GM21786 (cell line): ENCODE measurements at regions not wholly inside any gene's neighbourhood (a gene's known extent, or its start where the extent isn't known, plus 50 kb on each side); places are given as distances from the start of the nearest gene placed in this dataset.

Source experiments
- ATAC-seq: cut with Tn5 transposase; IDR thresholded peaks from one replicate; pipeline ENCODE4 v1.9.1; 2021; ENCODE audit not compliant: unreplicated experiment

DNA sequence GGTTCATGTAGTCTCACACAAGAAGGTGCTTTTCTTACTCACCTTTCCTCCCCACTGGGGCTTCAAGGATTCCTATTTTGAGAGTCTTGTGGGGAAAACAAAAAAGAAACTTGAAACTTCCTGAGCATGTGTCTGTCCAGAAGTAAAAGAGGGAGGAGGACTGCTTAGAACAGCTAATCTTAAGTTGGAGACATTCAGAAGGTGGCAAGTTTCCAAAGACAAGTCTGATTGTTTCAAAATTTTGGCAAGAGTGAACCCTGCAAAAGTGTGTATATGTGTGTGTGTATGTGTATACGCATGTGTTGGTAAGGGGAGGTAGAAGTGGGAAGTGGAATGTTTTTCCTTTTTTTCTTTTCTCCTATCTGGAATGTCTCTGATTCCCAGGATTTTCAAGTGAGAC is 189.0 kb upstream of the FRMPD4 start:
- ATAC-seq: no peak

DNA sequence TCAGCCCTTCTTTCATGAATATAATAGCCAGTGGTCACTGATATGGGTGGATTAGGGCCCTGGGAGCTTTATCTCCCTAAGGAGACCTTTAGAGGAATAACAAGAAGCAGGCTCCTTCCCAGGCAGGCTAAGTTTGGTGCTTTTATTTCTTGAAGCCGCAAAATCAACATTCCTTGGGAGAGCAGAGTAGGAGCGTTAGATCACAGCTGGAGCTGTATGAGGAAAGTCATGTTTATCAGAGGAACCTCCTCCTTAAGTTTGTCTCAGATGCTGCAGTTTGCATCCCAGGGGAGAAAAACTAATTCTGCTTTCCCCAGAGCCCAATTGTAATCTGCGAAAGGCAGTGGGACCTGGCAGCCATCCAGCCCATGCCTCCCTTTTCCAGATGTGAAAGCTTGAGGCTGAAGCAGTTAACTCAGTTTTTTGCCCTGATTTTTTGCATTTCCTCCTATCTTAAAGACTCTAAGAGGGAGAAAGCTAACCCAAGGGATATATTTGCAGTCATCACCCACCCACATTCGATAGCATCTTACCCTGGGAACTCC is 186.0 kb upstream of the FRMPD4 start:
- no peak for ATAC-seq

DNA sequence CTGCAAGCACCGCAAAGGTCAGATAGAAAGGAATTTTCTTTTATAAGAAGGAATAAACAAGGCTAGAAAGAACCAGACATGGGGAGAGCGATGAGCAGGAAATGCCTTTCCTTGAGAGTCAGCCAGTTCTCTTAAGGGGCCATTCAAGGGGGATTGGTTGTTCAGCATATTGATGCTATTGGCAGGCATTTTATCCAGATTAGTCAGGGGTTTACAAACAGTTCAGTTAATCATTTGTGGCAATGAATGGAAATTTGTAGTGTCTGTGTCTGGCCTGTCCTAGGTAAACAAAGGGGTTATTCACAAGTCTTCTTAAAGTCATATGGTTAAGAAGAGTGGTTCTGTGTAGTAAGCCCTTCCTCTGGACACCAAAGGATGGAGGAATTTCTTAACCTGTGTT is 184.7 kb upstream of the FRMPD4 start:
- ATAC-seq: no peak

DNA sequence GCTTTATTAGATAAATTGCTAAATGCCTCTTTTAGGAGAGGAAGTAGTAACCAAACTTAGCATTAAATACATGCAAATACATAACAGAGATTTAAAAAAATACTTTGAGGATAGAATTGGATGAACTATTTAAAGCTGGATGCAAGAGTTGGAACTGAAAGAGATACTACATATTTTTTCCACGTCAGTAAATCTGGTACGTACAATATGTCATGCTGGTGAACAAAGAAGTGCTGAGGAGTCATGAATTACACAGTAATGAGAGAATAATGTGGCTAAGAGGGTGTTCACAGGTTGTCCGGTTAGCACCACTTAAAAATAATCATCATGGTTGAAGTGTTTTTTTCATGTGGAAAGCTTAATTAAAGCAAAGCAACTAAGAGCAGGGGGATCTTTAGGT is 184.1 kb upstream of the FRMPD4 start:
- no peak for ATAC-seq

DNA sequence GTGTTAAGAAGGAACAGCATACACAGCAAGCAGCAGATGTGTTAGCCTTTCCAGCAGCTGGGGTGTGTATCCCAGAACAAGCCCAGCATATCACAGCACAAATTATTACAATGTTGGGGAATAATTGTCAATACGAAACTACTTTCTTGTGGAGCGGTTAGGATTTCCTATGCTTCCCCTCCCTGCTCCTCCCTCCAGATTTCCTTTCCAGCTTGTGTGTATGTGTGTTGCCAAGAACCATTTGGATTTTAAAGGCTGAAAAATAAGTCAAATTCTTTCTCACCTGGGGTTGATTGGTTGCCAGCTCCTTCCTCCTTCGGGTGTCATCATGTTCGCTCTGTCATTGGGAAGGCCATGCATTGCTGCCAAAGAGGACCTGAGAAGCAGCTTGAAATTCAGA is 178.2 kb upstream of the FRMPD4 start:
- no peak for ATAC-seq

DNA sequence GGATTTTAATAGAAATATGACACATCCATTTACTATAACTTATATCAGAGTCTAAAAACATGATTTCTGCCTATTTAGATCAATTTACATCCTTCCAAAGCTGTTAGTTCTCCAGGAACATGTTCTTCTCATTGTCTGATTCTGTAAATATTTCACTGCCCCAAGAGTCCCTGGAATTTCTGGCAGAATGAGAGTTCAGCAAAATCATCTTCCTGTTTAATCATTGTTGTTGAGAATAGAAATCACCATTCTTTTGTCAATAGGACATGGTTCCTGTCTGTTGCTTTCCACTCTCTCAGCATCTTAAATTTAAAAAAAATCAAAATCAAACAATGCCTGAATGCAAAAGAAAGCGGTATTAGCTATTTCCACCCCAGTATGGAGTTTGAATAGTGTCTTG is 172.8 kb upstream of the FRMPD4 start:
- no peak for ATAC-seq

DNA sequence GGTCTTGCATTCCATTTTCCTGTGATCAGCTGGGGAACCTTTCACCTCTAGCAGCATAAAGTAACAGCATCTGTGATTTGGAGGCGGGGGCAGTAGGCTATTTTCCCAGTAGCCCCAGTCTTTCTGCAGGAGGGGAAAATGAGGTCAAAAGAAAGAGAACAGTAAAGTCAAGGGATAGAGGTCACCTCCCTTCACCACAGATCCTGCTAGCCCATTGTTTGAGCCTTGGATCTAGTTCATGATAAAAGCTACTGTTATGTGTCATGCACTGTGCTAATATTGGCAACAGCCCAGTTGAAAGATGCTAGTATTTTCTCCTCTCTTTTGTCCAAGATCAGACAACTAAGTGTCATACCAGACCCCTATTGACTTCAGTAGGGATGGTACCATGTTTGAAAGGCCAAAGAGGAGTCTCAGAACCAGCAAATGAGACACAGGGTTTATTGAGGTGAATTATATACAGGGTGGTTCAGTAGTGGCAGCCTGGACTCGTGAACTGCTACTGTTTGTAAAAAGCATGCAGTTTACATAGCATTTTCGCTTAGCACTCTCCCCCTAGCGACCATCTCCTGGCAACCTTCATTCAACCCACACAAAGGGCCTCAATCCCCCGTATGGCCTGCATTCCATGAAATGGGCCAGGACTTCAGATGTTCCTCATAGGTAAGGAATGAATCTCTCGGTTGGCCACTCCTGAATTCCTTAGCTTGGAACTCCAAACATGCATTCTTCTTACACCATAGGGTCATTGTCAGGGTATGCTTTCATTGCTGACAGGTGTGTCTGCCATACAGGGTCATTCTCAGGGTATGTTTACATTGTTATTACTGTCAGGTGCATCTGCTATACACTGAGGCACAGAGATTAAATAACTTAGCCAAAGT is 170.0 kb upstream of the FRMPD4 start:
- ATAC-seq: no peak

DNA sequence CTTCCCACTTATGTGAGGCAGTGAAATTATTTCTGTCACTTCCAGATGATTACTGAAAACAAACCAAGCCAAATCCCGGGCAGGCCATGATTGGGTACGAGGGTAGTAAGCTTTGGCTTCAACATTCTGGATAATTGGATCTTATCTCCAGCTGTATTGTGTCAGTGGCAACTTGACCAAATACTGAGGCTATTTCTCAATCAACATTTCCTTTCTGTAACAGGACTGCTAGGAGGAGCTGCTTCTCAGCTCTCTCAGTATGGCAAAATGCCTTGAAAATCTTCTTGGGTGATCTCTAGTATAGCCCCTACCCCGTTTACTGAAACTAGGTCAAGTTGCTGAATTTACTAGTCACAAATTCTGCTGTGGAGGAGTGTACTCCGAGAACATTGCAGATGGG is 169.3 kb upstream of the FRMPD4 start:
- no peak for ATAC-seq

DNA sequence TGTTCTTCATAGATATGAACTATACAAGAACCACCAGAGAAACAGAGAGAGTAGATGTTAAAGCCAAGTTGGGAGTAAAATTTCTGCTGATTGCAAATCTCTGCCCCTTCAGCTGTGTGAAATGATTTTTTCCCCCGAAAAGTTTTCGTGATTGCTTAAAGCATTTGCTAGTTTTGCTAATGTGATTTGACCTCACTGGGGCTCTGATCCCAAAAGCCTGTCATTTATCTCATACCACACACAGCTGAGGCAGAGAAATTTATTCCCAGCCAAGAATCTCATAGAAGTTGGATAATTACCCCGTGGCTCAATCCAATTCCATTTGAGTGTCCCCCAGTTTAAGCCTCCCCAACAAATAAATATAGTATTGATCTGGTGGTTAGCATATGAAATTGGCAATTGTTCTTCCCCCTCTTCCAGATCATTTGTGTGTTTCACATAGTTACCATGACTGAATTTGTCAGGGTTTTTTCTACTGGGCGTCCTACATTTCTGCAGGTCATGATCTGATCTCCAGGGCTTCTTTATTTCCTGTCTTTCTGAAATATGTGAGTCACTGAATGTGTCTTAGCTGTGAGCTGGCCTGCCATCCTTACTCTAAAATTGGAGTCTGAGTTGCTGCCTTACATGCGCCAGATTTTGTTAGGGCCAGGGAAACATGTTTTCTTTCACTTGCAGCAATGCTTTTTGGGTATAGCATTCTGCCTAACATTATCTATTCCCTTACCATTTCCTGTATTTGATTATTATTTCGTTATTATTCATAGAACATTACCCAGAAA is 167.5 kb upstream of the FRMPD4 start:
- ATAC-seq: no peak

DNA sequence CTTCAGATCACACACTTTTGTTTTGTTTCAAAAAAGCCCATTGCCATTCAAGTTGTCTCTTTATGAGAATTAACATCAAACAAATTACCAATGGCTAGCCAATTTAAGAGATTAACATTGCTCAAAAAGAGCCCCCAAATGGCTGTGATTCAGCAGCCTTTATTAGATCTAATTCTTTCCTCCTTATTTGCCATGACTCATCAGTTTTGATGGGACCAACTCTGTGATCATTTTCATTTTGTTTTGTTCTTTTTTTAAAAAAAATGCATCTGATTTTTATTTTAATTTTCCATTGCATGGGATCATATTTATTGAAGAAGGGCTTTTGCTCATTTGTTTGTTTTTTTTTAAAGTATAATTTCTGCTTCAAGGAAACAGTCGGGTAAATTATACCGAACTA is 161.6 kb upstream of the FRMPD4 start:
- no peak for ATAC-seq

DNA sequence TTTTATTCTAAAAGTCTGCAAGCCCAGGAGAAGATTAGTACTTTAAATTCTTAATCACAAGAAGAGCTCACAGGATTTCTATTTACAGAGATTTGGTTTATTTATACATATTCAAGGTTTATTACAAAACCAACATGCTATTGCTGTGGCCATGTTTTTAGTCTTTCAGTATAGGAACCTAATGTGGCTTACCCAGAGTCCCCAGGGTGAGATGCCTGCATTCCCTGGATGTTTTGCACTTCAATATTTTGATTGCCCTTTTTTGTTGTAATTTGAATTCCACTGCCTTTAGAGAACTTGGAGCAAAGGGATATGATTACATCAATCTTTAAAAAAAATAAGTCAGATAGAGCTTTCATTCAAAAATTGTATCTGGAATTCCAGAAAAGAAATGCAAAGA is 146.0 kb upstream of the FRMPD4 start:
- no peak for ATAC-seq

DNA sequence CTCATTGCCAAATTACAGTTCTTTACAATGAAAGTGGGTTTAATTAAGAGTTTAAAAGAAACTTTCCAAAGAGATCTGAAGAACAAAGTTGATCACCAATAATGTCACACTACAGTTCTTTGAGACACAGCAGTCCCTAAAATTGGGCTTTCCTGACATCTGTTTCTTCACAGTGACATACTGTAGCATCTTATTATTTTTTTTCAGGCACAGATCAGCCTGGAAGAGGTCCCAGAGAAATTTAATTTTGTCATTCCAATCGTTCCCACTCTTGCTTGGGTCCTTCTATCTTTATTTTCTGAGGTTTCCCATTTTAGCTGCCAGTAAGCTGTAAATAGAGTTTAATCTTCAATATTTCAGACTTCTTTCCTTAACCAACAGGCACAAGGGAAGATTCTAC is 143.1 kb upstream of the FRMPD4 start:
- no peak for ATAC-seq

DNA sequence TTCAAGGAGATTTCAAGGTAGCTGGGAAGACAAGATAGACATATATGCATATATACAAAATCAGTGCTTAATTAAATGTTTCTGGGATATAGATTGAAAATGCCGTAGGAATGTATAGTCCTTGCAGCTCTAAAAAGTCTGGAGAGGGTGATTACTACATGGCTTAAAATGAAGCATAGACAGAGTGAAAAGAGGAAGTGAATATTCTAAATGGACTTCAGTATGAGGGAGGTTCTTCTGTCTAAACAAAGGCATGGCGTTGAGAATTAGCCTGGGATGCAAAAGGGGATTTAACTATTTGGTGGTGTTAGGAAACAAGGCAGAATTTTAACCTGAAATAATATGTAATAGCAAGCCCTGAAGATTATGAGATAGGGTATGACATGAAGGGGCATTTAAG is 141.5 kb upstream of the FRMPD4 start:
- ATAC-seq: no peak

DNA sequence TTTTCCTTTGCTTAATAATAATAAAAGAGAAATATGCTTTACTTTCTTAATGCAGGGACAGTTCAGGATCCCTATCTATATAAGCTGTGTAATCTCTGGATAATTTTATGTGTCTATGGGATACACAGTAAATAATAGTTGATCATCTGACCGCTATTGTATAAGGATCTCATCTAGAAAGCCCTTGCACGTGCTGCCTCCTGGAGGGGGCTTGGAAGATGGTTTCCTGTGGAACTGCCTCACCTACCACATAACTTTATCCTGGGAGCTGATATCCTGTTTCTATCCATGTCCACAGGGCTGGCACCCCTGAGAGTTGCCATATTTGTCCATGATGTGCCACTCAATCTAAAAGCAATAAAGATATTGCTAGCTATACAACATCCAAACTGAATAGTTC is 139.3 kb upstream of the FRMPD4 start:
- no peak for ATAC-seq

DNA sequence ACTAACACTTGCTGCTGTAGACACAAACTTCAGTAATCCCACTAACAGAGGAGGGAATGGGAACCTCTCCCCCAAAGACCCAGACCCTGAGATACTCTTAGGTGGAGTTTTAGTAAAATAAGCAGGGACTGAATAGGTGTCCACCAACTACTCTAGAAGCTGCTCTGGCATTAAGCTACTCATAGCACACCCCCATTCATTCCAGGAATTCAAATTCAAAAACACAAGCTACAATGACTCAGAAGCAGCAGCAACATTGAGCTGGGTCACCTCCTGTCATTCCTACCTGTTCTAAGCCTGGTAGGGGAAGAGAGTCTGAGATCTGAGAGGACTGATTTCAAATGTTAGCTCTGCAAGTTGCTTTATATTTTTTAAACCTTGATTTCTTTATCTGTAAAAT is 135.4 kb upstream of the FRMPD4 start:
- no peak for ATAC-seq

DNA sequence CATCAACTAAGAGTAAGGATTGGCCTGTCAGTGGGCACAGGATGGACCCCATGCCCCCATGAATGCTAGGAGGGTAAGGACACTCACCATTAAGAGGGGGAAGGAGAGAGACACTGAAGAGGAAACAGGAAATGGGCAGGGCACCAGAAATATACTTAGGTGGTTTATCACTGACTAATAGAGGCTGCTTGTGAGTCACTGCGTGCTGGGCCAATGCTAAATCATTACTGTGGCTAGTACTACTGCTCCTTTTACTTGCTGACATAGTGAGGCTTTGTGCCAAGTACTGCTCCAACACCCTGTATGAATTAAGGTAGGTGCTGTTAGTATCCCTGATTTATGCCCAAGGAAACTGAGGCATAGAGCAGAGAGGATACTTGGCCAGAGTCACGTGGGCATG is 130.4 kb upstream of the FRMPD4 start:
- ATAC-seq: peak; percentile 56

DNA sequence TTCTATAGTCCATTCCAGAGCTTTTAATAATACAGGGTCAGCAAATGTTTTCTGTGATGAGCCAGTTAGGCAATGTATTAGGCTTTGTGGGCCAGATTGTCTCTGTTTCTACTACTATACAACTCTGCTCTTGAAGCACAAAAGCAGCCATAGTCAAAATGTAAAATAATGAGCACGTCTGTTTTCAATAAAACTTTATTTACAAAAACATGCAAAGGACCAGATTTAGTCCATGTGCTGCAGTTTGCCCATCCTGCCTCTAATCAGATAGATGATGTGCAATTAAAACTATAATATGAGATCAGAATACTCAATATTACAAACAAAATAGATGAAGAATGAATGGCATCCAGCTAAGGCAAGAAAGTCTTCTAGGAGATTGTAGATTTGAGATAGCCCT is 127.8 kb upstream of the FRMPD4 start:
- no peak for ATAC-seq

DNA sequence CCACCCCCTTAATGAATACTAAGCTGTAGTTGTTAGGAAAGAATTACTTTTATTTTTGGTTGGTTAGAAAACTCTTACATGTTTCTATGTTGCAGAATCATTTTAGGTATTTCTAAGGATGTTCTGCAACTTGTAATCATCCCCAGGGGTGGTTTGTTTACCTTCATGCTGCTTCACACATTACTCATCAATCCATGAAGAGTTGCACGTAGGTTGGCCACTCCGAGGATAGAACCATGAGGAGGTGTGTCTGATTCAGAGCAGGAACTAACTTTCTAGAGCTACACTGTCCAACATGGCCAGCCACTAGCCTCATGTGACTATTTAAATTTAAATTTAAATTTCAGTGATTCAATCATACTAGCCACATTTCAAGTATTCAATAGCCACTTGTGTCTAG is 127.2 kb upstream of the FRMPD4 start:
- no peak for ATAC-seq

DNA sequence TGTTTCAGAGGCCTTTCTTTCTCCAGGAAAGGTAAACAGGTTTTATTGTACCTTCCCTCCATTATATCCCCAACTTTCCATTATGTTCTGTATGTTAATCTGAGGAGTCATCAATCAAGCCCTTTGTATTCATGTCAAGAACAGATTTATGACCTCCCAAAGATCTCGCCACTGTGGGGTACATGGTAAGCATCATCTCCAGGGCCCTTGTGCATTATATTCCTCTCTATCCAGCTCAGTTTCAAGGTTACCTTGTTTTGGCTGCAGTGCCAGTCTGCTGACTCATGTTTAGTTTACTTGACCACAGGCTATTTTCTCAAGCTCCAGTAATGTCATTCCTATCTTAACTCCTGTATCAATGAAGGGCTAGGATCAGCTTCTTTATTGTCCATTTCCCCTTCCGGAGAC is 125.1 kb upstream of the FRMPD4 start:
- no peak for ATAC-seq

DNA sequence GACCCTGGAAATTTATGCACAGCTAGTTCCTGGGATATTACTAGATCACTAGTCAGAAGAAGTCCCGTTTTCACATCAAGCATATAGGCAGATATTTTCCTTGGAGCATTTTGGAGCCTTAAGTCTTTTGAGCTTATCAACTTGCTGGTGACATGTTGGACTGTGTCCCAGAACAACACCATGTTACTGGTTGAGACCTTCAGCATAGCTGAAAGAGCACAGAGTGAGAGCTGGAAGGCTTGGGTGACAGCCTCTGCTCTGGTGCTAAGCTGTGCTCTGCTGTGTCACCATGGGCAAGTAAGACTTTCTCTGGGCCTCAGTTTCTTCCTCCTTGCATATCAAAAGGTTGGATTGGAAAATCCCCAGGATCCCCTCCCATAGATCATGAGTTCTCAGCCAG is 116.6 kb upstream of the FRMPD4 start:
- no peak for ATAC-seq

DNA sequence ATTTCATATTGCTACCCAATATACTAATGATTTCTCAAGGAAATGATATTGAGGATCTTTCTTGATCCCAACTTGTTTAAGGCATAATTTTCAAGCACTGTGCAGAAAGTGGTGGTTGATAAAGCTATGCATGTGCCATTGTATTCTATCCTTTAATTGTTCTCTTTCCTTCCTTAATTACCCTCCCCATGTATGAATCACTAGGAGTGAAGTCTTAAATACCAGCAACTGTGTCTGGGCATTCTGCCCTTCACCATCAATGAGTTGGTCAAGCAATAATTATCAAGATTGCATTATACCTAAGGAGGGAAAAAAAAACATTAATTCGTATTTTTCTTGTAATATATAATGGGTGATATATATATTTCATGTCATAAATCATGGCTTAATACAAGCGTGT is 111.8 kb upstream of the FRMPD4 start:
- no peak for ATAC-seq

DNA sequence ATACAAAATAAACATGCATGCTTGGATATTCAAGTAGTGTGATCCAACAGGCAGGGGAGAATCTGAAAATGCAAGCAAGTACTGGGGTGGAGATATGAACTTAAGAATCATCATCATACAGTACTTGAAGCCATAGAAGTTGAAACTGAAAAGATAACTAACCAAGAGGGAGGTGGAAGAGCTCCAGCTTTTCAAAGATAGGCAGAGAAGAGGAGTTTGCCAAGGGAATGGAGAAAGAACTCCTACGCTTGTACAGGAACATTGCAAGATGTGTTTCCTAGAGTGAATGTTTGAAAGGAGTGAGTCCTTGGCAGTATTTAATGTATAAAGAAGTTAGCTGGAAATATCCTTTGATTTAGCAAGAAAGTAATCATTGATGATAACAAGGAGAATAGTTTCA is 106.2 kb upstream of the FRMPD4 start:
- ATAC-seq: no peak
